Neural cell (in vitro differentiated cells): ENCODE measurements at regions not wholly inside any gene's neighbourhood (a gene's known extent, or its start where the extent isn't known, plus 50 kb on each side); places are given as distances from the start of the nearest gene placed in this dataset.

ENCODE experiments used
- CTCF ChIP-seq: fragments of 450-650 bp; IDR thresholded peaks from 2 replicates; pipeline ENCODE4 v1.5.1; 2014; ENCODE audit warnings: antibody characterized with exemption, mild to moderate bottlenecking, moderate library complexity; ENCODE audit not compliant: poor library complexity, severe bottlenecking
- EP300 ChIP-seq: fragments of 450-650 bp; conservative IDR thresholded peaks from 2 replicates; pipeline ENCODE4 v1.6.1; 2014; ENCODE audit warnings: antibody characterized with exemption, mild to moderate bottlenecking, moderate library complexity; ENCODE audit not compliant: poor library complexity, severe bottlenecking
- EZH2 ChIP-seq: fragments of 200-600, 300-800 bp; shearing (Covaris generic), sonication (generic); IDR thresholded peaks from 2 replicates; pipeline ENCODE4 v1.6.1; 2014; ENCODE audit warnings: antibody characterized with exemption, low read length, borderline replicate concordance, mild to moderate bottlenecking; ENCODE audit not compliant: insufficient read depth, poor library complexity, severe bottlenecking
- MXI1 ChIP-seq: fragments of 450-650 bp; conservative IDR thresholded peaks from 2 replicates; pipeline ENCODE4 v1.6.1; 2014; ENCODE audit warnings: antibody characterized with exemption, mild to moderate bottlenecking; ENCODE audit not compliant: poor library complexity, severe bottlenecking
- POLR2AphosphoS5 ChIP-seq: IDR thresholded peaks from 2 replicates; pipeline ENCODE4 v1.6.1; 2012
- RAD21 ChIP-seq: fragments of 450-650 bp; conservative IDR thresholded peaks from 2 replicates; pipeline ENCODE4 v1.6.1; 2014; ENCODE audit warnings: antibody characterized with exemption, mild to moderate bottlenecking, moderate library complexity
- SMC3 ChIP-seq: fragments of 450-650 bp; conservative IDR thresholded peaks from 2 replicates; pipeline ENCODE4 v1.6.1; 2014; ENCODE audit warnings: antibody characterized with exemption, mild to moderate bottlenecking, moderate library complexity; ENCODE audit not compliant: poor library complexity
- TAF1 ChIP-seq: IDR thresholded peaks from 2 replicates; pipeline ENCODE4 v1.6.1; 2012; ENCODE audit warnings: low read depth
- TF ChIP-seq, protein P1 (sequence below): IDR thresholded peaks from 2 replicates; pipeline ENCODE4 v1.6.1; 2012; ENCODE audit warnings: borderline replicate concordance

DNA sequence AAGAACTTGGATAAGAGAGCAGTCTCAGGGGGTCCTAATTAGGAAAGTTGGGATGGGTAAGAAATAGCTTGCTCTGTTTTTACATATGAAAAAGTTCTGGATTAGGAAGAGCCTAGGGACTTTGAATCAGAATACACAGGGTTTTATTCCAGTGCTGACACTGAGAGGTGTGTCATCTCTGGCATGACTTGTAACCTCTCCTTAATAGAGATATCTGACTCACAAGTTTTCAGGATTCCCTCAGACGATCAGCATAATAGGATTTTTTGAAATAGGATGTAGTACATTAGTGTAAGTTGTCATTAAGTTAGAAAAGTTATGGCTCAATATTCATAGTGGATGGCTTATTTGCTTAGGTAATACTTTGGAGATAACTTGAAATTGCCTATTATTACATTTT is 555.2 kb upstream of the MIR17HG start:
- TF ChIP-seq TAF1, result no peak
- TF ChIP-seq CTCF, result no peak
- no peak for TF ChIP-seq POLR2AphosphoS5
- TF ChIP-seq, protein P1, sequence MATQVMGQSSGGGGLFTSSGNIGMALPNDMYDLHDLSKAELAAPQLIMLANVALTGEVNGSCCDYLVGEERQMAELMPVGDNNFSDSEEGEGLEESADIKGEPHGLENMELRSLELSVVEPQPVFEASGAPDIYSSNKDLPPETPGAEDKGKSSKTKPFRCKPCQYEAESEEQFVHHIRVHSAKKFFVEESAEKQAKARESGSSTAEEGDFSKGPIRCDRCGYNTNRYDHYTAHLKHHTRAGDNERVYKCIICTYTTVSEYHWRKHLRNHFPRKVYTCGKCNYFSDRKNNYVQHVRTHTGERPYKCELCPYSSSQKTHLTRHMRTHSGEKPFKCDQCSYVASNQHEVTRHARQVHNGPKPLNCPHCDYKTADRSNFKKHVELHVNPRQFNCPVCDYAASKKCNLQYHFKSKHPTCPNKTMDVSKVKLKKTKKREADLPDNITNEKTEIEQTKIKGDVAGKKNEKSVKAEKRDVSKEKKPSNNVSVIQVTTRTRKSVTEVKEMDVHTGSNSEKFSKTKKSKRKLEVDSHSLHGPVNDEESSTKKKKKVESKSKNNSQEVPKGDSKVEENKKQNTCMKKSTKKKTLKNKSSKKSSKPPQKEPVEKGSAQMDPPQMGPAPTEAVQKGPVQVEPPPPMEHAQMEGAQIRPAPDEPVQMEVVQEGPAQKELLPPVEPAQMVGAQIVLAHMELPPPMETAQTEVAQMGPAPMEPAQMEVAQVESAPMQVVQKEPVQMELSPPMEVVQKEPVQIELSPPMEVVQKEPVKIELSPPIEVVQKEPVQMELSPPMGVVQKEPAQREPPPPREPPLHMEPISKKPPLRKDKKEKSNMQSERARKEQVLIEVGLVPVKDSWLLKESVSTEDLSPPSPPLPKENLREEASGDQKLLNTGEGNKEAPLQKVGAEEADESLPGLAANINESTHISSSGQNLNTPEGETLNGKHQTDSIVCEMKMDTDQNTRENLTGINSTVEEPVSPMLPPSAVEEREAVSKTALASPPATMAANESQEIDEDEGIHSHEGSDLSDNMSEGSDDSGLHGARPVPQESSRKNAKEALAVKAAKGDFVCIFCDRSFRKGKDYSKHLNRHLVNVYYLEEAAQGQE, result no peak
- TF ChIP-seq EP300, result no peak
- TF ChIP-seq EZH2, result no peak
- TF ChIP-seq MXI1, result no peak
- no peak for TF ChIP-seq RAD21
- no peak for TF ChIP-seq SMC3
